Breast epithelium (tissue), 3 donors: ENCODE measurements at regions not wholly inside any gene's neighbourhood (a gene's known extent, or its start where the extent isn't known, plus 50 kb on each side); places are given as distances from the start of the nearest gene placed in this dataset.
"Not testable (repeated sequence)": the region's sequence is repeated elsewhere in the genome, so short reads cannot be mapped to it uniquely, and the experiment has no call there.

Experiments used
- CTCF ChIP-seq, 3 donors: fragments of 450-650 bp; IDR thresholded peaks; one replicate each; pipeline ENCODE4 v1.5.1; 2016 to 2017; ENCODE audit warnings: antibody characterized with exemption in 3 of 3, mild to moderate bottlenecking in 3 of 3, moderate library complexity in 3 of 3
- POLR2A ChIP-seq: fragments of 450-650 bp; IDR thresholded peaks from one replicate; pipeline ENCODE4 v1.6.1; 2016; ENCODE audit warnings: antibody characterized with exemption, mild to moderate bottlenecking, moderate library complexity
- POLR2AphosphoS5 ChIP-seq, 3 donors: sonication (generic); formaldehyde crosslinking; IDR thresholded peaks; one replicate each; pipeline ENCODE4 v1.6.1; 2017; ENCODE audit warnings: antibody characterized with exemption in 3 of 3

- not testable (repeated sequence) for TF ChIP-seq CTCF (IDR thresholded peaks at IDR 0.05); POLR2AphosphoS5 (IDR thresholded peaks at IDR 0.05); POLR2A
These were observed 127.3 kb upstream of the TRIM73 start for GRCh38 chr7:75268158-75268557.
